A673 (cell line): ENCODE measurements at regions not wholly inside any gene's neighbourhood (a gene's known extent, or its start where the extent isn't known, plus 50 kb on each side); places are given as distances from the start of the nearest gene placed in this dataset.

Experiments
- EZH2 ChIP-seq: fragments of 200-600 bp; sonication (generic); IDR thresholded peaks from 2 replicates; pipeline ENCODE4 v1.6.1; 2017; ENCODE audit warnings: borderline replicate concordance, low read depth, mild to moderate bottlenecking, mixed read lengths, antibody characterized with exemption, low read length; ENCODE audit not compliant: poor library complexity, severe bottlenecking
- TF ChIP-seq, protein P1 (sequence below): fragments of 300-800, 200-600 bp; sonication (generic); conservative IDR thresholded peaks from 2 replicates; pipeline ENCODE4 v1.5.1; 2017; ENCODE audit warnings: low read depth, mild to moderate bottlenecking, antibody characterized with exemption, low read length, moderate library complexity, mixed read lengths

DNA sequence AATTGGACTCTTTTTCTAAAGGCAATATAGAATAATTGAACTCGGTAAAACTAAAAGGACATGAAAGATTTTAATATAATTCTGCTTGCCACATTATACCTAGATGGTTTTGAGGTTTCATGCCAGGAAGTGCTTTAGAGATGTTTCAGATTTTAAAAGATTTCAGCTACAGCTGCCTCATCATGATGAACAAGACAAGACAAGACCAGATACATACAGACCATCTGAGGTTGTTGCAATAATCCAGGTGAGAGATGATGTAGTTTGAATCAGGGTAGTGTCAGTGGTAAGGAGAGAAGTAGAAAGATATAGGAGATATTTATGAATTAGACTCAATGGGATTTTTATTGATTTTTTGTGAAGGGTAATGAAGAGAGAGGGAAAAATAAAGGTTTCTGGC, 374.3 kb upstream of the HSF2 start:
- TF ChIP-seq, protein P1, sequence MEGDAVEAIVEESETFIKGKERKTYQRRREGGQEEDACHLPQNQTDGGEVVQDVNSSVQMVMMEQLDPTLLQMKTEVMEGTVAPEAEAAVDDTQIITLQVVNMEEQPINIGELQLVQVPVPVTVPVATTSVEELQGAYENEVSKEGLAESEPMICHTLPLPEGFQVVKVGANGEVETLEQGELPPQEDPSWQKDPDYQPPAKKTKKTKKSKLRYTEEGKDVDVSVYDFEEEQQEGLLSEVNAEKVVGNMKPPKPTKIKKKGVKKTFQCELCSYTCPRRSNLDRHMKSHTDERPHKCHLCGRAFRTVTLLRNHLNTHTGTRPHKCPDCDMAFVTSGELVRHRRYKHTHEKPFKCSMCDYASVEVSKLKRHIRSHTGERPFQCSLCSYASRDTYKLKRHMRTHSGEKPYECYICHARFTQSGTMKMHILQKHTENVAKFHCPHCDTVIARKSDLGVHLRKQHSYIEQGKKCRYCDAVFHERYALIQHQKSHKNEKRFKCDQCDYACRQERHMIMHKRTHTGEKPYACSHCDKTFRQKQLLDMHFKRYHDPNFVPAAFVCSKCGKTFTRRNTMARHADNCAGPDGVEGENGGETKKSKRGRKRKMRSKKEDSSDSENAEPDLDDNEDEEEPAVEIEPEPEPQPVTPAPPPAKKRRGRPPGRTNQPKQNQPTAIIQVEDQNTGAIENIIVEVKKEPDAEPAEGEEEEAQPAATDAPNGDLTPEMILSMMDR, result no peak
- TF ChIP-seq EZH2, result no peak
